ENCODE measurements at regions not wholly inside any gene's neighbourhood (a gene's known extent, or its start where the extent isn't known, plus 50 kb on each side); places are given as distances from the start of the nearest gene placed in this dataset.

GRCh38 chr18:61187971-61188370, 145.3 kb upstream of the CDH20 start:
- TF ChIP-seq CTCF (IDR thresholded peaks at IDR 0.05) = no peak
- TF ChIP-seq NPAS2 (CRISPR knock-in tag; IDR thresholded peaks at IDR 0.05; ENCODE audit: borderline replicate concordance) = no peak
- TF ChIP-seq CEBPB (IDR thresholded peaks at IDR 0.05) = no peak
